Activated CD8-positive, alpha-beta memory T cell treated with anti-CD3 and anti-CD28 coated beads, Interleukin-2, amount 10 ng/mL, durations not matched to agents 7 days and 5 days (primary cell): ENCODE measurements at regions not wholly inside any gene's neighbourhood (a gene's known extent, or its start where the extent isn't known, plus 50 kb on each side); places are given as distances from the start of the nearest gene placed in this dataset.

Experiments used
- ATAC-seq: fragments of 150-1000 bp; cut with Tn5 transposase; one replicate; pipeline ENCODE4 v1.10.0; 2021; ENCODE audit warnings: moderate library complexity
- CTCF ChIA-PET: fragments of 350-600 bp; sonication (Branson Sonifier 250); formaldehyde crosslinking; loops from one replicate; lab custom pipeline; 2021; ENCODE audit warnings: antibody characterized with exemption; lab: Charles Lee
- DNase-seq: peaks from one replicate; pipeline ENCODE4 v3.0.0-alpha.2; 2020
- H3K27ac Mint-ChIP-seq: one replicate; pipeline ENCODE4 v1.8.0; 2021; ENCODE audit warnings: mild to moderate bottlenecking, mixed read lengths
- H3K27me3 Mint-ChIP-seq: one replicate; pipeline ENCODE4 v1.8.0; 2021; ENCODE audit warnings: mixed read lengths
- H3K36me3 Mint-ChIP-seq: one replicate; pipeline ENCODE4 v1.8.0; 2021; ENCODE audit warnings: mild to moderate bottlenecking, mixed read lengths
- H3K4me1 Mint-ChIP-seq: one replicate; pipeline ENCODE4 v1.8.0; 2021; ENCODE audit warnings: mixed read lengths
- H3K4me3 Mint-ChIP-seq: one replicate; pipeline ENCODE4 v1.8.0; 2021; ENCODE audit warnings: mild to moderate bottlenecking, moderate library complexity, mixed read lengths
- H3K9me3 Mint-ChIP-seq: one replicate; pipeline ENCODE4 v1.8.0; 2022; ENCODE audit warnings: low read depth, mixed read lengths

- Mint-ChIP-seq H3K36me3 (no peaks in the 10 kb centered on the region), H3K4me3 (no peak overlapping the region), H3K4me1 (no peaks in the 10 kb centered on the region), H3K27me3 (peaks cover 36% of the 10 kb centered on the region), H3K9me3 (no peaks in the 10 kb centered on the region), H3K27ac (no peak overlapping the region)
- ATAC-seq (no peak), DNase-seq (no peak)
- CTCF ChIA-PET = interaction anchor here (1.4 kb wide), 1 partner anchor 359 kb away, joined by 3 read pairs; no protein-coding TSS in a partner anchor
Measured at GRCh38 chr10:78838141-78838657, 230.6 kb upstream of the ZMIZ1 start.

DNA sequence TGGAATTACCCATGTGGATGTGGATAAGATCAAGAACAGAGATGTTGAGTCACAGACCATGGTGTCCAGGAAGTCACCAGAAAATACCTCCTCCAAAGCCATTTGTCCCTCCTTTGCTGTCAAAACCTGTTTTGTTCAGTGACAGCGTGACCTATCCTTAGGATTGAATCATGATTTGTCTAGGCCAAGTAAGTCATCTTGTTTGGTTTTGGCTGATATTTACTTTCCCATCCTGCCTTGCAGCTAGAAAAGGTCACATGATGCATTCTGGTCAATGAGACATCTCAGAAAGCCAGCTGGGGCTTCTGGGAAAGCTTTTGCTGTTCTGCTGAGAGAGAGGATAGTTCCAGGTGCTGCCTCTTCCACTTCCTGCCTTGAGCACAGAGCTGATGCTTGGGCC, 225.3 kb upstream of the ZMIZ1 start:
- no peaks in the 10 kb centered on the region for H3K36me3 Mint-ChIP-seq
- H3K9me3 Mint-ChIP-seq = no peaks in the 10 kb centered on the region
- H3K4me3 Mint-ChIP-seq = no peak overlapping the region
- H3K27me3 Mint-ChIP-seq = peaks cover 13% of the 10 kb centered on the region
- no peaks in the 10 kb centered on the region for H3K4me1 Mint-ChIP-seq
- no peak overlapping the region for H3K27ac Mint-ChIP-seq
- no peak for DNase-seq
- no peak for ATAC-seq
- CTCF ChIA-PET = no interaction called here

GRCh38 chr10:78844960-78845607, 223.7 kb upstream of the ZMIZ1 start:
- Mint-ChIP-seq H3K36me3 (no peaks in the 10 kb centered on the region), H3K4me1 (no peaks in the 10 kb centered on the region), H3K4me3 (no peak overlapping the region), H3K9me3 (no peaks in the 10 kb centered on the region), H3K27ac (no peak overlapping the region), H3K27me3 (peaks cover 8% of the 10 kb centered on the region)
- no peak for ATAC-seq
- CTCF ChIA-PET = interaction anchor here (0.9 kb wide), 1 partner anchor 350 kb away, joined by 4 read pairs; no protein-coding TSS in a partner anchor
- no peak for DNase-seq

DNA sequence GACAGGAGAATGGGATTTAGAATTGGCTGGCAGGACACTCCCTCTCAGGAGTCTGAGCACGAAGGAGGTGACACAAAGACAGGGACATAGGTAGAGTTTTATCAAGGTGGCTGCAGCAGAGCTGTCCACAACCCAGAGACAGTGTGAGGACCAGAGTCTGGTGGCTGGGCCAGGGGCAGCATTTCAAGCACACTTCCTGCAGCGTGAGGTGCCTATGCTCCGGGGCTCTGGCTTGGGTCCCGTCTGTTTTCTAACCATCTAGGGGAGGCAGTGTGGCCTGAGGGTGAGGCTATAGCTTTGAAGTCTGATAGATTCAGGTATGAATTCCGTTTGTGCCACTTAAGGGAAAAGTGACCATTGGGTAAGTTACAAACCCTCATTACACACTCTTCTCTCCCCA, 222.7 kb upstream of the ZMIZ1 start:
- no peak overlapping the region for H3K27ac Mint-ChIP-seq
- no peaks in the 10 kb centered on the region for H3K36me3 Mint-ChIP-seq
- H3K27me3 Mint-ChIP-seq = peaks cover 5% of the 10 kb centered on the region
- DNase-seq = no peak
- no peaks in the 10 kb centered on the region for H3K9me3 Mint-ChIP-seq
- no peak for ATAC-seq
- H3K4me3 Mint-ChIP-seq = no peak overlapping the region
- H3K4me1 Mint-ChIP-seq = no peaks in the 10 kb centered on the region
- CTCF ChIA-PET = interaction anchor here (0.9 kb wide), 1 partner anchor 349 kb away, joined by 4 read pairs; no protein-coding TSS in a partner anchor

DNA sequence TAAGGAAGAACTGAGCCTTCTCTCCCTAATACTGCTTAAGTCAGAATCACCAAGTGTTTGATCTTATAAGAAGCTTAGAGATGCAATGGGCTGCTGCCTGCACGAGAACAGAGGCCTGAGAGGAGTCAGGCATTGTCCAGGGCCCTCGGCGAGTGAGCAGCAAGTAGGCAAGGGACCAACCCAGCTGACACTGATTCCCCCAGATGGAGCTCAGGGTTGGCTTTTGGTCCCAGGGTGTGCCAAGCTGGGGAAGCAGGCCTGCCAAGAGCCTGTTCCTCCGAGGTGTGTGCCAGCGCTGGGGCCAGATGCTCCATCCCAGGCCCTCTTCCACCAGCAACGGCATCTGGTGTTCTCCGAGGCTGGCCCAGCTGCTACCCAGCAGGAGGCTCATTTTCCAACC, 222.0 kb upstream of the ZMIZ1 start:
- H3K27me3 Mint-ChIP-seq = peaks cover under 1% of the 10 kb centered on the region
- no peak overlapping the region for H3K27ac Mint-ChIP-seq
- no peaks in the 10 kb centered on the region for H3K36me3 Mint-ChIP-seq
- CTCF ChIA-PET = no interaction called here
- H3K9me3 Mint-ChIP-seq = no peaks in the 10 kb centered on the region
- DNase-seq (no peak), ATAC-seq (no peak)
- no peak overlapping the region for H3K4me3 Mint-ChIP-seq
- H3K4me1 Mint-ChIP-seq = no peaks in the 10 kb centered on the region

DNA sequence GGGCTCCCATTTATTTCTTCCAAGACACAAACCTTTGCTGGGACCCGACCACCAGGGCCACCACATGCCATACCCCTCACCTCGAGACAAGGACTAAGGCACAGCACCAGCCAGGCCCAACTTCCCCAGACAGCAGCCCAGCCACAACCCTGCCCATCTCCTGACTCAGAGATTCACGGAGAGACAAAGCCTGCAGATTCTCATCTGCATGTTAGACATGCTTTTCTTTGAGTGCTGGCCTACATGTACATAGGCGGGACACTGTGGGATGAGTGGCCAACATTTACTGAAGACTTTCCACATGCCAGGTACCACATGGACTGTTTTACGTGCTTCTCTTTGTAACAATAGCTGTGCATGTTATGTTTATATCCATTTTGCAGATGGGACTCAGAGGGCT, 221.3 kb upstream of the ZMIZ1 start:
- Mint-ChIP-seq H3K27me3 (no peaks in the 10 kb centered on the region), H3K4me3 (no peak overlapping the region), H3K9me3 (no peaks in the 10 kb centered on the region), H3K4me1 (no peaks in the 10 kb centered on the region), H3K36me3 (no peaks in the 10 kb centered on the region), H3K27ac (no peak overlapping the region)
- CTCF ChIA-PET = no interaction called here
- ATAC-seq (no peak), DNase-seq (no peak)

DNA sequence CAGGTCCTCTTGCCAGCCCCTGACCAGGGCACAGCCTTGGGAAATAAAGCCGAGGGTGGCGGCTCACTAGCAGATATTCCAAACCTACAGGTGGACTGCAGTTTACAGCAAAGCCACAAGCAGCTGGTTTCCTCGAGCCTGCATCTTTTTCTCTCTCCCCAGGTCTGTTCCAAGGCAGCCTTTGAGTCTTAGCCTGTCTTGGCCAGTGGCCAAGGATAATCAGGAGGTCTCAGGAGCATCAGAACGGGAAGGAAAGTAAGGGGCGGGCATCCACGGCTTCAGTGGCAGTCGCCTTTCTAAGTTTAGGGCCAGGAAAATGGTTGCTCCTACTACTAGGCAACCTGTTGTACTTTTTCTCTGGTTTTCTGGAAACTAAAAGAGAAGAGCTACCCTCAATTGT, 219.7 kb upstream of the ZMIZ1 start:
- ATAC-seq (no peak), DNase-seq (no peak)
- no peaks in the 10 kb centered on the region for H3K4me1 Mint-ChIP-seq
- CTCF ChIA-PET = no interaction called here
- H3K9me3 Mint-ChIP-seq = no peaks in the 10 kb centered on the region
- H3K36me3 Mint-ChIP-seq = no peaks in the 10 kb centered on the region
- no peaks in the 10 kb centered on the region for H3K27me3 Mint-ChIP-seq
- no peak overlapping the region for H3K4me3 Mint-ChIP-seq
- H3K27ac Mint-ChIP-seq = no peak overlapping the region

DNA sequence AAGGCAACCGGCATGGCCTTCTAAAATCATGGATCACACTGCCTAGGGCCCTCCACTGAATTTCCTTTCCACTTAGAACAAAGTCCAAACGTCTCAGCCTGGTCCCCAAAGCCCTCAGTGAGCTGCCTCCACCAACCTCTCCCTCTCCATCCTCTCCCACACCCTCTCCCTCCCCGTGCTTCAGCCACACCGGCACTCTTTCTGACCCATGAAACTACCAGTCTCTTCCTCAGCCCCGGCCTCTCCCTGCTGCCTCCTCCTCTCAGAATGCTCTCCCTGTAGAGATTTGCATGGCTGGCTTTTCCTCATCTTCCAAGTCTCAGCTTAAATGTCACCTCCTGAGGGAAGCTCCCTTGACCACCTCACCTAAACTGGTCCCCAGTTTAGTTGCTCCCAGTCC, 219.0 kb upstream of the ZMIZ1 start:
- Mint-ChIP-seq H3K36me3 (no peaks in the 10 kb centered on the region), H3K27ac (no peak overlapping the region), H3K4me3 (no peak overlapping the region), H3K9me3 (no peaks in the 10 kb centered on the region), H3K27me3 (no peaks in the 10 kb centered on the region), H3K4me1 (no peaks in the 10 kb centered on the region)
- CTCF ChIA-PET = no interaction called here
- no peak for DNase-seq
- ATAC-seq = no peak

DNA sequence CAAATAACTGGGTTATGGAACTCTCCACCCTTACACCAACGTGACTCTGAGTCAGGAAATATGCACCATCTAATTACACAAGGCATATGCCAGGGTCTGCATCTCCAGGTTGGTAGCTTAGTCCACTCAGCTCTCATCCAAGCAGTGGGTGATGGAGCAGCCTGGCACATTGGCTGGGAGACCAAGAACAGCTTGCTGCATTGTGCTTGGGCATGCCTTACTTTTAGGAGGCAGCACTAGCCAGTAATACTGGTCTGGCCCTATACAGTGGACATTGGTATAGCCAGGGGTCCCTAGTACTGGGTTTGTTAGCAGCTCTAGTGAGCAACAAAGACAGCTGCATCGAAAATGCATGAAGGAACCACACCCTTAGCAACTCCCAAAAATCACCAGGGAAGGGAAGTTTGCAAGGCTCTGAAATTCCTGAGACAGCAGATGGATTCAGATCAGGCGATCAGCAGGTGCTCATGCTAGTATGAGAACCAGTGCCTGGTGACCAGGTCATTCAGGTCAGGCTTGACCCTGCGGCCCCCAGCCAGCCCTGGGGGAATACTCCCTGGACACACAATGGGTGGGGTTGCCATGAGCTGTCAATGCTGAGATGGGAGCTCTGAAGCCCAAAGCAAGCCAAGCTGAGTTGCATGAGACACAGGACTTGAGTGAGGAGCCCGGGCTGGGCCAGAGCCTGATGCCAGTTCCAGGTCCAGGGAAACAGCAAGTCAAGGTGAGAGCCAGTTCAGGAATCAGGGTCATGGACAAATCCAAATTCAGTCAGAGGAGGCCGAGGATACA, 217.9 kb upstream of the ZMIZ1 start:
- Mint-ChIP-seq H3K27me3 (no peaks in the 10 kb centered on the region), H3K4me3 (no peak overlapping the region), H3K4me1 (no peaks in the 10 kb centered on the region), H3K9me3 (no peaks in the 10 kb centered on the region), H3K27ac (no peak overlapping the region), H3K36me3 (no peaks in the 10 kb centered on the region)
- CTCF ChIA-PET = interaction anchor here (3.2 kb wide), 1 partner anchor 345 kb away, joined by 14 read pairs; no protein-coding TSS in a partner anchor
- DNase-seq = no peak
- no peak for ATAC-seq

DNA sequence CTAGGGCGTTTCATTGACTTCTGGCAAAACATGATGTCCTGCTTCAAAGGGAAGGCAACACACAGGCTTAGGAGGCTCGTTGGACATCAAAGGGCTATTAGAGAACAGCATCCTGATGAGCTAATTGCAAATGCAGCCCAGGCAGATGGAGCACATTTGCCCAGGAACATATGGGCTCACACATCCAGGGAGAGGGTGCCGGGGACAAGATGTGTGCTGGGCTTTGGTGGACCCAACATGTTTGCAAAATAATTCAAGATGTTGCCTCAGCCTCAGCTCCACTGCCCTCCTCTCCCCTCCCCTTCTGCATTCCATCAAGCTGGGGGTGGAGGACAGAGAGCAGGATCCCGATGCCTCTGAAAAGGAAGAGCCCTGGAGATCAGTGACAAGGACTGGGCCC, 217.1 kb upstream of the ZMIZ1 start:
- DNase-seq = no peak
- H3K27me3 Mint-ChIP-seq = no peaks in the 10 kb centered on the region
- H3K36me3 Mint-ChIP-seq = no peaks in the 10 kb centered on the region
- H3K27ac Mint-ChIP-seq = no peak overlapping the region
- no peaks in the 10 kb centered on the region for H3K4me1 Mint-ChIP-seq
- no peak for ATAC-seq
- no peaks in the 10 kb centered on the region for H3K9me3 Mint-ChIP-seq
- H3K4me3 Mint-ChIP-seq = no peak overlapping the region
- CTCF ChIA-PET = interaction anchor here (3.2 kb wide), 1 partner anchor 344 kb away, joined by 14 read pairs; no protein-coding TSS in a partner anchor

DNA sequence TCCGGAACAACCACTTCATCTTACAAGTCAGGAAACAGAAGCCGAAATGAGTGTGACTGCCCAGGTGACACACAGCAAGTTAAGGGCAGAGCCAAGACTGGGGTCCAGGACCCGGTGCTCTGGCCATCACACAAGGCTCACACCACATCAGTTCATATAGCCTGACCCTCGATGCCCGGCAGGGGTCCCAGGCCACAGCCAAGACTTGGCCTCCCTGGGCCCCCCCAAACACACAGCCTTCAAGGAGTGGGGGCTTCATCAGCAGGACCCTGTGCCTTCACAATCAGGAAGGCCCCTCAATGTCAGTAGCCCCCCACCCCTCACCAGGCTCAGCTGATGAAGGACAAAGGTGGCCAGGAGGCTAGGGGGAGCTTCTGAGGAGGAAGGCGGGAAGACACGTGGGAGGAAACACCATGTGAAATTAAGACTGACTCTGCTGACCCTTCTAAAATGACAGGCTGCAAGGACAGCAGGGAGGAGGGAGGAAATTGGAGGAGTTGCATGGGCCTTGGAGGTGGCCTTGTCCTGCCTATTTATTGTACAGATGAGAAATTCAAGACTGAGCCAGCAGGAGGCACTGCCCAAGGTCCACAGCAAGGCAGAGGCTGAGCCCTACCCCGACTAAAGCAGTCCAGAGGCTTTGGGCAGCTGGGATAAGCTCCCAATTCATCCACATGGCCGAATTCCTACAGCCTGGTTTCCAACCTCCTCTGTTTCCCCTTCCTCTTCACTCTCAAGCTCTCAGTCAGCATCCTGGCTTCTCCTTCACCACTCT, 216.1 kb upstream of the ZMIZ1 start:
- no peak for DNase-seq
- H3K4me1 Mint-ChIP-seq = no peaks in the 10 kb centered on the region
- no peak overlapping the region for H3K27ac Mint-ChIP-seq
- H3K27me3 Mint-ChIP-seq = no peaks in the 10 kb centered on the region
- H3K4me3 Mint-ChIP-seq = no peak overlapping the region
- ATAC-seq = no peak
- no peaks in the 10 kb centered on the region for H3K9me3 Mint-ChIP-seq
- H3K36me3 Mint-ChIP-seq = no peaks in the 10 kb centered on the region
- CTCF ChIA-PET = interaction anchor here (0.9 to 3.2 kb wide), 2 partner anchors 16 to 343 kb away, joined by 4 to 14 read pairs; no protein-coding TSS in a partner anchor

DNA sequence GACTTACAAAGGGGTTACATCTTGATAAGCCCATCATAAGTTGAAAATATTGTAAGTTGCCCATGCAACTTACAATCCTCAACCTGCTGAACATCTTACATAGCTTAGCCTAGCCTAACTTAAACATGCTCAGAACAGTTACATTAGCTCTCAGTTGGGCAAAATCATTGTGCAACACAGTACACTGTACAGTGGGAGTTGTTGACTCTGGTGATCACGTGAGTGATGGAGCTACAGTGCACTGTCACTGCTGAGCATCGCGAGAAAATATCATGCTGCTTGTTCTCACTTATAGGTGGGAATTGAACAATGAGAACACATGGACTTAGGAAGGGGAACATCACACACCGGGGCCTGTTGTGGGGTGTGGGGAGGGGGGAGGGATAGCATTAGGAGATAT, 214.9 kb upstream of the ZMIZ1 start:
- Mint-ChIP-seq H3K27me3 (peaks cover 3% of the 10 kb centered on the region), H3K4me1 (no peaks in the 10 kb centered on the region), H3K4me3 (no peak overlapping the region), H3K9me3 (no peaks in the 10 kb centered on the region), H3K36me3 (no peaks in the 10 kb centered on the region), H3K27ac (no peak overlapping the region)
- DNase-seq = no peak
- CTCF ChIA-PET = interaction anchor here (0.9 to 3.2 kb wide), 2 partner anchors 17 to 342 kb away, joined by 4 to 14 read pairs; no protein-coding TSS in a partner anchor
- no peak for ATAC-seq

GRCh38 chr10:78856421-78856820, 212.3 kb upstream of the ZMIZ1 start:
- no peak for DNase-seq
- Mint-ChIP-seq H3K4me1 (no peaks in the 10 kb centered on the region), H3K4me3 (no peak overlapping the region), H3K36me3 (no peaks in the 10 kb centered on the region), H3K27me3 (peaks cover 20% of the 10 kb centered on the region), H3K27ac (no peak overlapping the region), H3K9me3 (no peaks in the 10 kb centered on the region)
- CTCF ChIA-PET = no interaction called here
- ATAC-seq = no peak
